ENCODE measurements at regions not wholly inside any gene's neighbourhood (a gene's known extent, or its start where the extent isn't known, plus 50 kb on each side); places are given as distances from the start of the nearest gene placed in this dataset.
"Not testable (repeated sequence)": the region's sequence is repeated elsewhere in the genome, so short reads cannot be mapped to it uniquely, and the experiment has no call there.

DNA sequence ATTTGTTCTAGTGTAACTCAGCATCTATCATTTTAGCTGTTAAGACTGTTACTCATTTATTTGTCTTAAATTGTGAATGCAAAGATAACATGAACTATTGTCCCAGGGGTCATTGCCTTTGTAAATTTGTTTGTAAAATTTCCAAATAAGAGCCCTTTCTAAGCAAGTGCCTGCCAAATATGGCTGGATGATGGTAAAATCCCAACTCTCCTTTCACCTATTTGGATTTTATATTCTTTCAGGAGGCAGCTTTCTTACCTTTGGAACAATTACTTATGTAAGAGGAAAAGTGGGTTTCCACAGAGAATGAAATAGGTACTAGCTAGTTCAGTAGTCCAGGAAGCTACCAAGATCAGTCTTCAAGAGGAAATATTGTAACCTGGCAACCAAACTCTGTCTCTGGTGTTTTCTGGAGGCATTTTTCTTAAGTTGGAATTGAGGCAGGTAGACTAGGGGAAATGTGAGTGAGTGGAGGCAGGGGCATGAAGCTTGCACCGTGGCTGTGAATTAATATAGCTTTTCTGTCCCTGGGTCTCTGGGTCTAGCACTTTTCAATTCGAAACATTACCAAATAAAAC lies 88.5 kb upstream of the XIST start:
- DNase-seq = no peak

DNA sequence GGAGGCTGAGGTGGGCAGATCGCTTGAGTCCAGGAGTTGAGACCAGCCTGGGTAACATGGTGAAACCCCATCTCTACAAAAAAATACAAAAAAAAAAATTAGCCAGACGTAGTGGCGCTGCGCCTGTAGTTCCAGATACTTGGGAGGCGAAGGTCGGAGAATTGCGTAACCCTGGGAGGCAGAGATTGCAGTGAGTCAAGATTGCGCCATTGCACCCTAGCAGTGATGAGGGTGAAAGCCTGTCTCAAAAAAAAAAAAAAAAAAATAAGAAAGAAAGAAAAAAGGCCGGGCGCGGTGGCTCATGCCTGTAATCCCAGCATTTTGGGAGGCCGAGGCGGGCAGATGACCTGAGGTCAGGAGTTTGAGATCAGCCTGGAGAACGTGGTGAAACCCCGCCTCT lies 85.3 kb upstream of the XIST start:
- not testable (repeated sequence) for DNase-seq

DNA sequence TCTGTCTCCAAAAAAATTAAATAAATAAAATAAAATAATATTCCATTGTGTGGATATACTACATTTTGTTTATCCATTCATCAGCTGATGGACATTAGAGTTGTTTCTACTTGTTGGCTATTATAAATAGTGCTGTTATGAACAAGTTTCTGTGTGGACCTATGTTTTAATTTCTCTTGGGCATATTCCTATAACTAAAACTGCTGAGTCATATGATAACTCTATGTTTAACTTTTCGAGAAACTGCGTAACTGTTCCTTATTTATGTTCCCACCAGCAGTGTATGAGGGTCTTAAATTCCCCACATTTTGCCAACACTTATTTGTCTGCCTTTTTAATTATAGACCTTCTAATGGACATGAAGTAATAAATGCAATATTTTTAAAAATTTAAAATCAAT lies 80.0 kb upstream of the XIST start:
- no peak for DNase-seq

- no peak for DNase-seq
These were observed 77.8 kb upstream of the XIST start for GRCh38 chrX:73930300-73930699.

- no peak for DNase-seq
These were observed 70.4 kb upstream of the XIST start for GRCh38 chrX:73922856-73923455.

- no peak for DNase-seq
These were observed 64.6 kb upstream of the XIST start for GRCh38 chrX:73916931-73917667.

- DNase-seq = no peak
These were observed 64.0 kb upstream of the XIST start for GRCh38 chrX:73916489-73916888.

DNA sequence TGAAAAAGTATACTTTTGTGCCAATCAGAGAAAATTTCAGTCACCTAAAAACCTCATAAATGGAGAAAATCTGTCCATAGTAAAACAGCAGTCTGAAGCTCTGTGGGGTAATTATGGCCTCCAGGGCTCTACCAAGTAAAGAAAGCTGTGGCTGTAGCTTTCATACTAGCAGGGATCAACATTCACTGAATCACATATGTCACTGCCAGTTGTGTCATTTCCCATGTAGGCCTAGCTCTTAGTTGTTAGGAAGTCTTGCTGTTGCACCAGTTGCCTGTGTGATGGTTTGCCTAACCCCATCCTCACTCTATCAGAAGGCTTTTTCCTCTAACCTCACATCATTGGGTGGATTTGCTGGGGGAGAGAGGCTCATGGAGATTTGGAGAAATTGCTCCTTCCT lies 62.3 kb upstream of the XIST start:
- DNase-seq = not testable (repeated sequence)

- DNase-seq = no peak
These were observed 61.1 kb upstream of the XIST start for GRCh38 chrX:73913580-73913979.

- DNase-seq = not testable (repeated sequence)
These were observed 59.4 kb upstream of the XIST start for GRCh38 chrX:73911946-73912345.

DNA sequence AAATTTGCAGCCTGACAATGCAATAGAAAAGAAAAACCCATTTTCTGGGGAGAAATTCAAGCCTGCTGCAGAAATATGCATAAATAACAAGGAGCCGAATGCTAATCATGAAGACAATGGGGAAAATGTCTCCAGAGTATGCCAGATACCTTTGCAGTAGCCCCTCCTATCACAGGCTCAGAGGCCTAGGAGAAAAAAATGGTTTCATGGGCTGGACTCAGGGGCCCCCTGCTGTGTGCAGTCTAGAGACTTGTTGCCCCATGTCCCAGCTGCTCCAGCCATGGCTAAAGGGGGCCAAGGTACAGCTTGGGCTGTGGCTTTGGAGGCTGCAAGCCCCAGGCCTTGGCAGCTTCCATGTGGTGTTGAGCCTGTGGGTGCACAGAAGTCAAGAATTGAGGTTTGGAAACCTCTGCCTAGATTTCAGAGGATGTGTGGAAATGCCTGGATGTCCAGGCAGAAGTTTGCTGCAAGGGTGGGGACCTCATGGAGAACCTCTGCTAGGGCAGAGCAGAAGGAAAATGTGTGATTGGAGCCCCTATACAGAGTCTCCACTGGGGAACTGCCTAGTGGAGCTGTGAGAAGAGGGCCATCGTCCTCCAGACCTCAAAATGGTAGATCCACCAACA lies 53.3 kb upstream of the XIST start:
- not testable (repeated sequence) for DNase-seq

GRCh38 chrX:73903941-73904340 lies 51.4 kb upstream of the XIST start:
- DNase-seq = no peak

Data from NCI-H446 treated with DMSO at 0.1 percent for 48 hours (cell line).